GM23338 (cell line): ENCODE measurements at regions not wholly inside any gene's neighbourhood (a gene's known extent, or its start where the extent isn't known, plus 50 kb on each side); places are given as distances from the start of the nearest gene placed in this dataset.

Experiments
- ATAC-seq: fragments of 200-7000 bp; cut with Tn5 transposase; 3 replicates; pipeline ENCODE4 v1.9.1; 2020
- DNase-seq: peaks from one replicate; pipeline ENCODE4 v3.0.0-alpha.2; 2015; ENCODE audit warnings: low spot score
- H2AFZ ChIP-seq: fragments of 200-600 bp; sonication (generic); 2 replicates; pipeline ENCODE4 v1.8.0; 2016; ENCODE audit warnings: antibody characterized with exemption, mild to moderate bottlenecking, moderate library complexity
- H3F3A ChIP-seq: fragments of 200-600 bp; sonication (generic); replicated peaks from 2 replicates; pipeline ENCODE4 v1.8.0; 2017; ENCODE audit warnings: antibody characterized with exemption, mixed run types, low read depth
- H3K27ac ChIP-seq: fragments of 200-600 bp; sonication (generic); 2 replicates; pipeline ENCODE4 v1.6.1; 2016; ENCODE audit warnings: low read depth
- H3K27me3 ChIP-seq: fragments of 200-600 bp; sonication (generic); 2 replicates; pipeline ENCODE4 v1.8.0; 2016; ENCODE audit warnings: mild to moderate bottlenecking, mixed run types, moderate library complexity; ENCODE audit not compliant: insufficient read depth
- H3K36me3 ChIP-seq: fragments of 200-600 bp; sonication (generic); 2 replicates; pipeline ENCODE4 v1.8.0; 2016; ENCODE audit warnings: mild to moderate bottlenecking; ENCODE audit not compliant: insufficient read depth
- H3K4me1 ChIP-seq: fragments of 200-600 bp; sonication (generic); 2 replicates; pipeline ENCODE4 v1.8.0; 2016; ENCODE audit warnings: mild to moderate bottlenecking, moderate library complexity; ENCODE audit not compliant: insufficient read depth
- H3K4me2 ChIP-seq: fragments of 200-600 bp; sonication (generic); 2 replicates; pipeline ENCODE4 v1.7.1; 2017; ENCODE audit warnings: mixed run types
- H3K4me3 ChIP-seq: fragments of 200-600 bp; sonication (generic); 2 replicates; pipeline ENCODE4 v1.6.1; 2016; ENCODE audit warnings: mixed run types
- H3K79me2 ChIP-seq: fragments of 200-600 bp; sonication (generic); replicated peaks from 2 replicates; pipeline ENCODE4 v1.8.0; 2017; ENCODE audit warnings: mild to moderate bottlenecking; ENCODE audit not compliant: insufficient read depth
- H3K9me2 ChIP-seq: fragments of 200-600 bp; sonication (generic); 2 replicates; pipeline ENCODE4 v1.8.0; 2017; ENCODE audit not compliant: insufficient read depth
- H4K20me1 ChIP-seq: fragments of 200-600 bp; sonication (generic); replicated peaks from 2 replicates; pipeline ENCODE4 v1.8.0; 2017; ENCODE audit warnings: mild to moderate bottlenecking; ENCODE audit not compliant: insufficient read depth
- H3K27ac Mint-ChIP-seq: 2 replicates; pipeline ENCODE4 v1.8.0; 2020; ENCODE audit warnings: inconsistent platforms, mild to moderate bottlenecking, moderate library complexity, mixed read lengths
- H3K27me3 Mint-ChIP-seq: 3 replicates; pipeline ENCODE4 v1.8.0; 2022; ENCODE audit warnings: low read depth, mild to moderate bottlenecking, moderate library complexity, mixed read lengths, inconsistent platforms; ENCODE audit not compliant: insufficient read depth, poor library complexity
- H3K36me3 Mint-ChIP-seq: 3 replicates; pipeline ENCODE4 v1.8.0; 2021; ENCODE audit warnings: low read depth, mild to moderate bottlenecking, inconsistent platforms, moderate library complexity, mixed read lengths
- H3K4me1 Mint-ChIP-seq: 3 replicates; pipeline ENCODE4 v1.8.0; 2020; ENCODE audit warnings: mild to moderate bottlenecking, inconsistent platforms, mixed read lengths
- H3K4me3 Mint-ChIP-seq: 3 replicates; pipeline ENCODE4 v1.8.0; 2021; ENCODE audit warnings: moderate library complexity, mild to moderate bottlenecking, inconsistent platforms, mixed read lengths
- H3K9me3 Mint-ChIP-seq: 3 replicates; pipeline ENCODE4 v1.8.0; 2020; ENCODE audit warnings: moderate library complexity, mild to moderate bottlenecking, inconsistent platforms, mixed read lengths
- CREB1 ChIP-seq: fragments of 250-450 bp; sonication (Bioruptor Pico); IDR thresholded peaks from 2 replicates; pipeline ENCODE4 v1.5.0; 2020; ENCODE audit warnings: low read depth, mild to moderate bottlenecking, moderate library complexity
- CTCF ChIP-seq, 2 experiments: fragments of 200-600 bp in 1 of 2; sonication (generic) in 1 of 2; conservative IDR thresholded peaks; 2 replicates each; pipeline versions ENCODE4 v1.5.1 to v1.6.1; 2016 to 2017; ENCODE audit warnings: antibody characterized with exemption in 2 of 2, low read depth in 2 of 2, mild to moderate bottlenecking in 2 of 2, moderate library complexity in 1 of 2
- EZH2 ChIP-seq: fragments of 200-600 bp; sonication (generic); IDR thresholded peaks from one replicate; pipeline ENCODE4 v1.8.0; 2017; ENCODE audit warnings: antibody characterized with exemption, mild to moderate bottlenecking, low read depth; ENCODE audit not compliant: unreplicated experiment
- JUNB ChIP-seq: IDR thresholded peaks from one replicate; pipeline ENCODE4 v1.6.1; 2016; ENCODE audit warnings: antibody characterized with exemption; ENCODE audit not compliant: unreplicated experiment
- STAT1 ChIP-seq: IDR thresholded peaks from one replicate; pipeline ENCODE4 v1.6.1; 2016; ENCODE audit warnings: antibody characterized with exemption; ENCODE audit not compliant: unreplicated experiment
- ZNF114 ChIP-seq: fragments of 250-450 bp; sonication (Bioruptor Pico); IDR thresholded peaks from 2 replicates; pipeline ENCODE4 v1.5.0; 2020; ENCODE audit warnings: mild to moderate bottlenecking, moderate library complexity
- ZNF331 ChIP-seq: fragments of 250-450 bp; sonication (Bioruptor Pico); IDR thresholded peaks from 2 replicates; pipeline ENCODE4 v1.5.0; 2020; ENCODE audit warnings: low read depth, mild to moderate bottlenecking, moderate library complexity
- TF ChIP-seq, protein P1 (sequence below): fragments of 250-450 bp; sonication (Bioruptor Pico); IDR thresholded peaks from 2 replicates; pipeline ENCODE4 v1.5.0; 2020; ENCODE audit warnings: mild to moderate bottlenecking, moderate library complexity

GRCh38 chr1:25122747-25123146, 109.6 kb downstream of the SYF2 start (continued):
- TF ChIP-seq, protein P1, sequence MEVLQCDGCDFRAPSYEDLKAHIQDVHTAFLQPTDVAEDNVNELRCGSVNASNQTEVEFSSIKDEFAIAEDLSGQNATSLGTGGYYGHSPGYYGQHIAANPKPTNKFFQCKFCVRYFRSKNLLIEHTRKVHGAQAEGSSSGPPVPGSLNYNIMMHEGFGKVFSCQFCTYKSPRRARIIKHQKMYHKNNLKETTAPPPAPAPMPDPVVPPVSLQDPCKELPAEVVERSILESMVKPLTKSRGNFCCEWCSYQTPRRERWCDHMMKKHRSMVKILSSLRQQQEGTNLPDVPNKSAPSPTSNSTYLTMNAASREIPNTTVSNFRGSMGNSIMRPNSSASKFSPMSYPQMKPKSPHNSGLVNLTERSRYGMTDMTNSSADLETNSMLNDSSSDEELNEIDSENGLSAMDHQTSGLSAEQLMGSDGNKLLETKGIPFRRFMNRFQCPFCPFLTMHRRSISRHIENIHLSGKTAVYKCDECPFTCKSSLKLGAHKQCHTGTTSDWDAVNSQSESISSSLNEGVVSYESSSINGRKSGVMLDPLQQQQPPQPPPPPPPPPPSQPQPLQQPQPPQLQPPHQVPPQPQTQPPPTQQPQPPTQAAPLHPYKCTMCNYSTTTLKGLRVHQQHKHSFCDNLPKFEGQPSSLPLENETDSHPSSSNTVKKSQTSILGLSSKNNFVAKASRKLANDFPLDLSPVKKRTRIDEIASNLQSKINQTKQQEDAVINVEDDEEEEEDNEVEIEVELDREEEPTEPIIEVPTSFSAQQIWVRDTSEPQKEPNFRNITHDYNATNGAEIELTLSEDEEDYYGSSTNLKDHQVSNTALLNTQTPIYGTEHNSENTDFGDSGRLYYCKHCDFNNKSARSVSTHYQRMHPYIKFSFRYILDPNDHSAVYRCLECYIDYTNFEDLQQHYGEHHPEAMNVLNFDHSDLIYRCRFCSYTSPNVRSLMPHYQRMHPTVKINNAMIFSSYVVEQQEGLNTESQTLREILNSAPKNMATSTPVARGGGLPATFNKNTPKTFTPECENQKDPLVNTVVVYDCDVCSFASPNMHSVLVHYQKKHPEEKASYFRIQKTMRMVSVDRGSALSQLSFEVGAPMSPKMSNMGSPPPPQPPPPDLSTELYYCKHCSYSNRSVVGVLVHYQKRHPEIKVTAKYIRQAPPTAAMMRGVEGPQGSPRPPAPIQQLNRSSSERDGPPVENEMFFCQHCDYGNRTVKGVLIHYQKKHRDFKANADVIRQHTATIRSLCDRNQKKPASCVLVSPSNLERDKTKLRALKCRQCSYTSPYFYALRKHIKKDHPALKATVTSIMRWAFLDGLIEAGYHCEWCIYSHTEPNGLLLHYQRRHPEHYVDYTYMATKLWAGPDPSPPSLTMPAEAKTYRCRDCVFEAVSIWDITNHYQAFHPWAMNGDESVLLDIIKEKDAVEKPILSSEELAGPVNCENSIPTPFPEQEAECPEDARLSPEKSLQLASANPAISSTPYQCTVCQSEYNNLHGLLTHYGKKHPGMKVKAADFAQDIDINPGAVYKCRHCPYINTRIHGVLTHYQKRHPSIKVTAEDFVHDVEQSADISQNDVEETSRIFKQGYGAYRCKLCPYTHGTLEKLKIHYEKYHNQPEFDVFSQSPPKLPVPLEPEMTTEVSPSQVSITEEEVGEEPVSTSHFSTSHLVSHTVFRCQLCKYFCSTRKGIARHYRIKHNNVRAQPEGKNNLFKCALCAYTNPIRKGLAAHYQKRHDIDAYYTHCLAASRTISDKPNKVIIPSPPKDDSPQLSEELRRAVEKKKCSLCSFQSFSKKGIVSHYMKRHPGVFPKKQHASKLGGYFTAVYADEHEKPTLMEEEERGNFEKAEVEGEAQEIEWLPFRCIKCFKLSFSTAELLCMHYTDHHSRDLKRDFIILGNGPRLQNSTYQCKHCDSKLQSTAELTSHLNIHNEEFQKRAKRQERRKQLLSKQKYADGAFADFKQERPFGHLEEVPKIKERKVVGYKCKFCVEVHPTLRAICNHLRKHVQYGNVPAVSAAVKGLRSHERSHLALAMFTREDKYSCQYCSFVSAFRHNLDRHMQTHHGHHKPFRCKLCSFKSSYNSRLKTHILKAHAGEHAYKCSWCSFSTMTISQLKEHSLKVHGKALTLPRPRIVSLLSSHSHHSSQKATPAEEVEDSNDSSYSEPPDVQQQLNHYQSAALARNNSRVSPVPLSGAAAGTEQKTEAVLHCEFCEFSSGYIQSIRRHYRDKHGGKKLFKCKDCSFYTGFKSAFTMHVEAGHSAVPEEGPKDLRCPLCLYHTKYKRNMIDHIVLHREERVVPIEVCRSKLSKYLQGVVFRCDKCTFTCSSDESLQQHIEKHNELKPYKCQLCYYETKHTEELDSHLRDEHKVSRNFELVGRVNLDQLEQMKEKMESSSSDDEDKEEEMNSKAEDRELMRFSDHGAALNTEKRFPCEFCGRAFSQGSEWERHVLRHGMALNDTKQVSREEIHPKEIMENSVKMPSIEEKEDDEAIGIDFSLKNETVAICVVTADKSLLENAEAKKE (CRISPR knock-in tag) = no peak
- TF ChIP-seq EZH2 (no peak), ZNF114 (no peak), STAT1 (no peak), CTCF (conservative IDR thresholded peaks at IDR 0.05; ENCODE audit: low read depth in 2 of 2) (no peak)

GRCh38 chr1:25120281-25120680, 112.0 kb downstream of the SYF2 start:
- no peaks in the 10 kb centered on the region for H3K9me2 ChIP-seq
- H3K27me3 ChIP-seq = no peaks in the 10 kb centered on the region
- H3K27ac ChIP-seq = no peak overlapping the region
- H3K27me3 Mint-ChIP-seq = peaks cover 1% of the 10 kb centered on the region
- H3K4me2 ChIP-seq = no peak overlapping the region
- no peak for ATAC-seq
- no peaks in the 10 kb centered on the region for H4K20me1 ChIP-seq
- H3K79me2 ChIP-seq = no peaks in the 10 kb centered on the region
- H3K36me3 ChIP-seq = no peaks in the 10 kb centered on the region
- no peak overlapping the region for H3K4me3 ChIP-seq
- no peaks in the 10 kb centered on the region for H3K36me3 Mint-ChIP-seq
- H3F3A ChIP-seq = no peaks in the 10 kb centered on the region
- H3K4me3 Mint-ChIP-seq = no peak overlapping the region
- no peaks in the 10 kb centered on the region for H3K9me3 Mint-ChIP-seq
- TF ChIP-seq CREB1 (CRISPR knock-in tag) (no peak), JUNB (no peak), STAT1 (no peak), ZNF331 (CRISPR knock-in tag) (no peak)
- H3K4me1 ChIP-seq = no peaks in the 10 kb centered on the region
- no peak overlapping the region for H3K27ac Mint-ChIP-seq
- no peak overlapping the region for H2AFZ ChIP-seq
- no peaks in the 10 kb centered on the region for H3K4me1 Mint-ChIP-seq
- DNase-seq = no peak
